HEK293 (cell line): ENCODE measurements at regions not wholly inside any gene's neighbourhood (a gene's known extent, or its start where the extent isn't known, plus 50 kb on each side); places are given as distances from the start of the nearest gene placed in this dataset.

Source experiments
- CTCF ChIA-PET: fragments of 350-600 bp; formaldehyde crosslinking; extraction: SDS; loops from one replicate; lab custom pipeline; 2021; ENCODE audit warnings: antibody characterized with exemption; lab: Yijun Ruan, JAX
- POLR2A ChIA-PET: fragments of 300-600 bp; formaldehyde crosslinking; extraction: SDS; loops from one replicate; lab custom pipeline; 2020; ENCODE audit warnings: antibody characterized with exemption, inconsistent platforms; lab: Yijun Ruan, JAX
- H3K27ac ChIP-seq: fragments of 200-500 bp; sonication (Bioruptor generic); 2 replicates; pipeline ENCODE4 v1.5.1; 2014; ENCODE audit warnings: low read depth, low read length, control low read depth, inconsistent platforms; ENCODE audit errors: extremely low read depth
- H3K36me3 ChIP-seq, 2 experiments: fragments of 200-500 bp in 1 of 2; sonication (Bioruptor generic) in 1 of 2; 1 replicate in 1 of 2; 2 replicates in 1 of 2; pipeline ENCODE4 v1.5.1; 2014 to 2017; ENCODE audit warnings: inconsistent platforms in 2 of 2, low read length in 2 of 2; ENCODE audit not compliant: control insufficient read depth in 2 of 2, insufficient read depth in 1 of 2
- H3K4me1 ChIP-seq: fragments of 200-500 bp; sonication (Bioruptor generic); 2 replicates; pipeline ENCODE4 v1.5.1; 2014; ENCODE audit warnings: mild to moderate bottlenecking, low read length, inconsistent platforms; ENCODE audit not compliant: control insufficient read depth, insufficient read depth
- H3K4me3 ChIP-seq: 2 replicates; pipeline ENCODE4 v1.5.1; 2011; ENCODE audit warnings: low read depth, mild to moderate bottlenecking, control low read depth, low read length, moderate library complexity
- H3K9me3 ChIP-seq: fragments of 200-500 bp; sonication (Bioruptor generic); 2 replicates; pipeline ENCODE4 v1.5.1; 2014; ENCODE audit warnings: low read depth, low read length, inconsistent platforms; ENCODE audit not compliant: control insufficient read depth, insufficient read depth
- GFI1B ChIP-seq: fragments of 450-650 bp; formaldehyde crosslinking; IDR thresholded peaks from 2 replicates; pipeline ENCODE4 v1.5.1; 2016; ENCODE audit warnings: missing biosample characterization, missing genetic modification characterization
- IKZF3 ChIP-seq: fragments of 450-650 bp; IDR thresholded peaks from 2 replicates; pipeline ENCODE4 v1.5.0; 2018; ENCODE audit warnings: missing biosample characterization, mild to moderate bottlenecking, missing genetic modification characterization, moderate library complexity
- KLF10 ChIP-seq: fragments of 450-650 bp; IDR thresholded peaks from 2 replicates; pipeline ENCODE4 v1.5.1; 2018; ENCODE audit warnings: missing biosample characterization, mild to moderate bottlenecking, missing genetic modification characterization
- KLF9 ChIP-seq: fragments of 450-650 bp; formaldehyde crosslinking; IDR thresholded peaks from 2 replicates; pipeline ENCODE4 v1.5.1; 2016; ENCODE audit warnings: missing biosample characterization, missing genetic modification characterization, low read depth
- SALL2 ChIP-seq: fragments of 450-650 bp; formaldehyde crosslinking; IDR thresholded peaks from 2 replicates; pipeline ENCODE4 v1.5.0; 2017; ENCODE audit warnings: missing biosample characterization, mild to moderate bottlenecking, missing genetic modification characterization, borderline replicate concordance
- ZNF16 ChIP-seq: fragments of 450-650 bp; formaldehyde crosslinking; IDR thresholded peaks from 2 replicates; pipeline ENCODE4 v1.5.1; 2016; ENCODE audit warnings: low read depth, missing biosample characterization, missing genetic modification characterization
- ZNF214 ChIP-seq: fragments of 450-650 bp; formaldehyde crosslinking; IDR thresholded peaks from 2 replicates; pipeline ENCODE4 v1.5.1; 2017; ENCODE audit warnings: missing biosample characterization, mild to moderate bottlenecking, missing genetic modification characterization, borderline replicate concordance
- ZNF302 ChIP-seq: fragments of 450-650 bp; formaldehyde crosslinking; IDR thresholded peaks from 2 replicates; pipeline ENCODE4 v1.5.1; 2016; ENCODE audit warnings: missing biosample characterization, missing genetic modification characterization, low read depth
- ZNF501 ChIP-seq: fragments of 450-650 bp; formaldehyde crosslinking; IDR thresholded peaks from 2 replicates; pipeline ENCODE4 v1.5.1; 2016; ENCODE audit warnings: missing biosample characterization, missing genetic modification characterization
- ZNF514 ChIP-seq: fragments of 450-650 bp; formaldehyde crosslinking; IDR thresholded peaks from 2 replicates; pipeline ENCODE4 v1.5.1; 2016; ENCODE audit warnings: missing biosample characterization, missing genetic modification characterization
- TF ChIP-seq, protein P1 (sequence below): fragments of 450-650 bp; formaldehyde crosslinking; IDR thresholded peaks from 2 replicates; pipeline ENCODE4 v1.5.1; 2016; ENCODE audit warnings: missing biosample characterization, missing genetic modification characterization
- TF ChIP-seq, protein P2 (sequence below): fragments of 450-650 bp; formaldehyde crosslinking; IDR thresholded peaks from 2 replicates; pipeline ENCODE4 v1.5.1; 2016; ENCODE audit warnings: missing biosample characterization, missing genetic modification characterization
- TF ChIP-seq, protein P3 (sequence below): fragments of 450-650 bp; formaldehyde crosslinking; IDR thresholded peaks from 2 replicates; pipeline ENCODE4 v1.5.1; 2016; ENCODE audit warnings: missing biosample characterization, missing genetic modification characterization
- TF ChIP-seq, protein P4 (sequence below): fragments of 450-650 bp; formaldehyde crosslinking; conservative IDR thresholded peaks from 2 replicates; pipeline ENCODE4 v1.5.1; 2016; ENCODE audit warnings: low read depth, missing biosample characterization, missing genetic modification characterization
- TF ChIP-seq, protein P5 (sequence below): fragments of 450-650 bp; formaldehyde crosslinking; IDR thresholded peaks from 2 replicates; pipeline ENCODE4 v1.5.1; 2017; ENCODE audit warnings: missing biosample characterization, missing genetic modification characterization
- TF ChIP-seq, protein P6 (sequence below): fragments of 450-650 bp; formaldehyde crosslinking; IDR thresholded peaks from 2 replicates; pipeline ENCODE4 v1.5.1; 2016; ENCODE audit warnings: missing biosample characterization, missing genetic modification characterization, borderline replicate concordance
- TF ChIP-seq, protein P7 (sequence below): fragments of 450-650 bp; formaldehyde crosslinking; IDR thresholded peaks from 2 replicates; pipeline ENCODE4 v1.5.1; 2017; ENCODE audit warnings: missing biosample characterization, mild to moderate bottlenecking, missing genetic modification characterization, moderate library complexity

DNA sequence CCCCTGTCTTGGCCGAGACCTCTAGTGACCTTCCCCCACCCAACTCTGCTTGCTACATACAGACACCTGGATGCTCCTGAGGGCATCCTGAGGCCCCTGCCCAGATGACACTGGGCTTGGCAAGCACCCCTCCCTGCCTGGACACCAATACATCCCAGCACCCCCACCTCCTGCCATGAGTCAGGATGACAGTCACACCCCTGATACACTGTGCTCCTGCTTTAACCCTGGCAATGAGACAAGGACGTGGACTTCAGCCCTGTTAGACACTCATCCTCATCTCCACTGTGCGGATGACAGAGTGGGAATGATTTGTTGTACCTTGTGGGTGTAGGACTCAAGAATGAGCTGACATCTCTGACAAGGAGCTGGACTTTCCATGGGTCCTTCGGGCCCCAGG lies 186.3 kb upstream of the ADCY1 start:
- no peaks in the 10 kb centered on the region for H3K36me3 ChIP-seq
- no peaks in the 10 kb centered on the region for H3K4me1 ChIP-seq
- CTCF ChIA-PET: no interaction called here
- H3K27ac ChIP-seq: no peak overlapping the region
- TF ChIP-seq KLF9 (tag by site-specific recombination): no peak
- TF ChIP-seq, protein P1, sequence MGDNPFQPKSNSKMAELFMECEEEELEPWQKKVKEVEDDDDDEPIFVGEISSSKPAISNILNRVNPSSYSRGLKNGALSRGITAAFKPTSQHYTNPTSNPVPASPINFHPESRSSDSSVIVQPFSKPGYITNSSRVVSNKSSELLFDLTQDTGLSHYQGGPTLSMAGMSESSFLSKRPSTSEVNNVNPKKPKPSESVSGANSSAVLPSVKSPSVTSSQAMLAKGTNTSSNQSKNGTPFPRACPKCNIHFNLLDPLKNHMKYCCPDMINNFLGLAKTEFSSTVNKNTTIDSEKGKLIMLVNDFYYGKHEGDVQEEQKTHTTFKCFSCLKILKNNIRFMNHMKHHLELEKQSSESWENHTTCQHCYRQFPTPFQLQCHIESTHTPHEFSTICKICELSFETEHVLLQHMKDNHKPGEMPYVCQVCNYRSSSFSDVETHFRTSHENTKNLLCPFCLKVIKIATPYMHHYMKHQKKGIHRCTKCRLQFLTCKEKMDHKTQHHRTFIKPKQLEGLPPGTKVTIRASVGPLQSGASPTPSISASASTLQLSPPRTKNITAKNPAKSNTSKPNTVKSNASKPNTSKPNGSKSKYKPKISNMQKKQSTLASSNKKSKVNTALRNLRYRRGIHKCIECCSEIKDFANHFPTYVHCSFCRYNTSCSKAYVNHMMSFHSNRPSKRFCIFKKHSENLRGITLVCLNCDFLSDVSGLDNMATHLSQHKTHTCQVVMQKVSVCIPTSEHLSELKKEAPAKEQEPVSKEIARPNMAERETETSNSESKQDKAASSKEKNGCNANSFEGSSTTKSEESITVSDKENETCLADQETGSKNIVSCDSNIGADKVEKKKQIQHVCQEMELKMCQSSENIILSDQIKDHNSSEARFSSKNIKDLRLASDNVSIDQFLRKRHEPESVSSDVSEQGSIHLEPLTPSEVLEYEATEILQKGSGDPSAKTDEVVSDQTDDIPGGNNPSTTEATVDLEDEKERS (tag by site-specific recombination): no peak
- TF ChIP-seq, protein P2, sequence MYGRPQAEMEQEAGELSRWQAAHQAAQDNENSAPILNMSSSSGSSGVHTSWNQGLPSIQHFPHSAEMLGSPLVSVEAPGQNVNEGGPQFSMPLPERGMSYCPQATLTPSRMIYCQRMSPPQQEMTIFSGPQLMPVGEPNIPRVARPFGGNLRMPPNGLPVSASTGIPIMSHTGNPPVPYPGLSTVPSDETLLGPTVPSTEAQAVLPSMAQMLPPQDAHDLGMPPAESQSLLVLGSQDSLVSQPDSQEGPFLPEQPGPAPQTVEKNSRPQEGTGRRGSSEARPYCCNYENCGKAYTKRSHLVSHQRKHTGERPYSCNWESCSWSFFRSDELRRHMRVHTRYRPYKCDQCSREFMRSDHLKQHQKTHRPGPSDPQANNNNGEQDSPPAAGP: no peak
- TF ChIP-seq, protein P3, sequence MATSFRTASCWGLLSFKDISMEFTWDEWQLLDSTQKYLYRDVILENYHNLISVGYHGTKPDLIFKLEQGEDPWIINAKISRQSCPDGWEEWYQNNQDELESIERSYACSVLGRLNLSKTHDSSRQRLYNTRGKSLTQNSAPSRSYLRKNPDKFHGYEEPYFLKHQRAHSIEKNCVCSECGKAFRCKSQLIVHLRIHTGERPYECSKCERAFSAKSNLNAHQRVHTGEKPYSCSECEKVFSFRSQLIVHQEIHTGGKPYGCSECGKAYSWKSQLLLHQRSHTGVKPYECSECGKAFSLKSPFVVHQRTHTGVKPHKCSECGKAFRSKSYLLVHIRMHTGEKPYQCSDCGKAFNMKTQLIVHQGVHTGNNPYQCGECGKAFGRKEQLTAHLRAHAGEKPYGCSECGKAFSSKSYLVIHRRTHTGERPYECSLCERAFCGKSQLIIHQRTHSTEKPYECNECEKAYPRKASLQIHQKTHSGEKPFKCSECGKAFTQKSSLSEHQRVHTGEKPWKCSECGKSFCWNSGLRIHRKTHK (tag by site-specific recombination): no peak
- TF ChIP-seq IKZF3: no peak
- TF ChIP-seq, protein P4, sequence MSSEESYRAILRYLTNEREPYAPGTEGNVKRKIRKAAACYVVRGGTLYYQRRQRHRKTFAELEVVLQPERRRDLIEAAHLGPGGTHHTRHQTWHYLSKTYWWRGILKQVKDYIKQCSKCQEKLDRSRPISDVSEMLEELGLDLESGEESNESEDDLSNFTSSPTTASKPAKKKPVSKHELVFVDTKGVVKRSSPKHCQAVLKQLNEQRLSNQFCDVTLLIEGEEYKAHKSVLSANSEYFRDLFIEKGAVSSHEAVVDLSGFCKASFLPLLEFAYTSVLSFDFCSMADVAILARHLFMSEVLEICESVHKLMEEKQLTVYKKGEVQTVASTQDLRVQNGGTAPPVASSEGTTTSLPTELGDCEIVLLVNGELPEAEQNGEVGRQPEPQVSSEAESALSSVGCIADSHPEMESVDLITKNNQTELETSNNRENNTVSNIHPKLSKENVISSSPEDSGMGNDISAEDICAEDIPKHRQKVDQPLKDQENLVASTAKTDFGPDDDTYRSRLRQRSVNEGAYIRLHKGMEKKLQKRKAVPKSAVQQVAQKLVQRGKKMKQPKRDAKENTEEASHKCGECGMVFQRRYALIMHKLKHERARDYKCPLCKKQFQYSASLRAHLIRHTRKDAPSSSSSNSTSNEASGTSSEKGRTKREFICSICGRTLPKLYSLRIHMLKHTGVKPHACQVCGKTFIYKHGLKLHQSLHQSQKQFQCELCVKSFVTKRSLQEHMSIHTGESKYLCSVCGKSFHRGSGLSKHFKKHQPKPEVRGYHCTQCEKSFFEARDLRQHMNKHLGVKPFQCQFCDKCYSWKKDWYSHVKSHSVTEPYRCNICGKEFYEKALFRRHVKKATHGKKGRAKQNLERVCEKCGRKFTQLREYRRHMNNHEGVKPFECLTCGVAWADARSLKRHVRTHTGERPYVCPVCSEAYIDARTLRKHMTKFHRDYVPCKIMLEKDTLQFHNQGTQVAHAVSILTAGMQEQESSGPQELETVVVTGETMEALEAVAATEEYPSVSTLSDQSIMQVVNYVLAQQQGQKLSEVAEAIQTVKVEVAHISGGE (tag by site-specific recombination): no peak
- no peak for TF ChIP-seq ZNF514 (tag by site-specific recombination)
- TF ChIP-seq KLF10 (tag by site-specific recombination): no peak
- TF ChIP-seq, all 188 proteins: peak for 0
- Histone ChIP-seq H3K4me3 (no peak overlapping the region), H3K9me3 (no peaks in the 10 kb centered on the region)
- POLR2A ChIA-PET: no interaction called here

DNA sequence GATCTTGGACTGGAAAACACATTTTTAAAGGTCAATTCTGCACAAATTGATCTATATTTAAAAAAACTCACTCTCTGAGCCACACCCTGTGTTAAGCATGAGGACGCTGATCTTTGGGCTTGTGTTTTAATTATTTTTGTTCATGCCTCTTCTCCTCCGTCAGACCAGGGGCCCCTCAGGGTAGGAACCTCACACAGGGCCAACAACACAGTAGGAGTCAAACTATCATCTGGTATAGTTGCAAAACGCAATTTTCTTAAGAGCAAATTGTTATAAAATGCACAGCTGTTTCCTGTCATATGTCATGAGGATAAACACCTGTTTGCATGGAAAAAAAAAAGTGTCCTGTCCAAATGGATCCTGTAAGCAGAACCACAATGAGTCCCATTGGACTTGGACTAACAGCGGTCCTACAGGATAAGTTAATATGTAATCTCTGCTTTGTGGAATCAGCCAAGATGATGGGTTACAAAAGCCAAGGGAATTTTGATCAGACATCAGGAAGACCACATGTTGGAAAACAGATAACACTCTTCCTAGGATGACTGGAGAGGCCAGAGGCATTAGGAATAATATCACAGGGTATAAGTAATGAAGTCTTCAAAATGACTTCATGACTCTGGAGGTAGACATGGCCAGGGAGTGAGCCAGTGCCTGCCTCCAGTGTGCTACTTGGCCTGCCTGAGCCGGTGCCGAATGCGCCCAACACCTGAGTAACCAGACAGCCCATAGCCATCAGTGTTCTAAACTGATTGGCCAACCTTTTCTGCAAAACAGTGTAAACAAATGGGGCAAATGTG lies 184.9 kb upstream of the ADCY1 start:
- H3K27ac ChIP-seq: no peak overlapping the region
- POLR2A ChIA-PET: no interaction called here
- CTCF ChIA-PET: interaction anchor here (0.7 kb wide), 1 partner anchor 129 kb away, joined by 3 read pairs; no protein-coding TSS in a partner anchor
- H3K4me1 ChIP-seq: no peaks in the 10 kb centered on the region
- H3K36me3 ChIP-seq: no peaks in the 10 kb centered on the region
- no peak overlapping the region for H3K4me3 ChIP-seq
- H3K9me3 ChIP-seq: no peaks in the 10 kb centered on the region
- TF ChIP-seq ZNF16 (tag by site-specific recombination) (no peak), ZNF501 (tag by site-specific recombination) (no peak), SALL2 (tag by site-specific recombination) (no peak), ZNF302 (tag by site-specific recombination) (no peak), ZNF214 (no peak), GFI1B (tag by site-specific recombination) (no peak)
- TF ChIP-seq, protein P5, sequence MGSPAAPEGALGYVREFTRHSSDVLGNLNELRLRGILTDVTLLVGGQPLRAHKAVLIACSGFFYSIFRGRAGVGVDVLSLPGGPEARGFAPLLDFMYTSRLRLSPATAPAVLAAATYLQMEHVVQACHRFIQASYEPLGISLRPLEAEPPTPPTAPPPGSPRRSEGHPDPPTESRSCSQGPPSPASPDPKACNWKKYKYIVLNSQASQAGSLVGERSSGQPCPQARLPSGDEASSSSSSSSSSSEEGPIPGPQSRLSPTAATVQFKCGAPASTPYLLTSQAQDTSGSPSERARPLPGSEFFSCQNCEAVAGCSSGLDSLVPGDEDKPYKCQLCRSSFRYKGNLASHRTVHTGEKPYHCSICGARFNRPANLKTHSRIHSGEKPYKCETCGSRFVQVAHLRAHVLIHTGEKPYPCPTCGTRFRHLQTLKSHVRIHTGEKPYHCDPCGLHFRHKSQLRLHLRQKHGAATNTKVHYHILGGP (tag by site-specific recombination): no peak
- TF ChIP-seq, protein P6, sequence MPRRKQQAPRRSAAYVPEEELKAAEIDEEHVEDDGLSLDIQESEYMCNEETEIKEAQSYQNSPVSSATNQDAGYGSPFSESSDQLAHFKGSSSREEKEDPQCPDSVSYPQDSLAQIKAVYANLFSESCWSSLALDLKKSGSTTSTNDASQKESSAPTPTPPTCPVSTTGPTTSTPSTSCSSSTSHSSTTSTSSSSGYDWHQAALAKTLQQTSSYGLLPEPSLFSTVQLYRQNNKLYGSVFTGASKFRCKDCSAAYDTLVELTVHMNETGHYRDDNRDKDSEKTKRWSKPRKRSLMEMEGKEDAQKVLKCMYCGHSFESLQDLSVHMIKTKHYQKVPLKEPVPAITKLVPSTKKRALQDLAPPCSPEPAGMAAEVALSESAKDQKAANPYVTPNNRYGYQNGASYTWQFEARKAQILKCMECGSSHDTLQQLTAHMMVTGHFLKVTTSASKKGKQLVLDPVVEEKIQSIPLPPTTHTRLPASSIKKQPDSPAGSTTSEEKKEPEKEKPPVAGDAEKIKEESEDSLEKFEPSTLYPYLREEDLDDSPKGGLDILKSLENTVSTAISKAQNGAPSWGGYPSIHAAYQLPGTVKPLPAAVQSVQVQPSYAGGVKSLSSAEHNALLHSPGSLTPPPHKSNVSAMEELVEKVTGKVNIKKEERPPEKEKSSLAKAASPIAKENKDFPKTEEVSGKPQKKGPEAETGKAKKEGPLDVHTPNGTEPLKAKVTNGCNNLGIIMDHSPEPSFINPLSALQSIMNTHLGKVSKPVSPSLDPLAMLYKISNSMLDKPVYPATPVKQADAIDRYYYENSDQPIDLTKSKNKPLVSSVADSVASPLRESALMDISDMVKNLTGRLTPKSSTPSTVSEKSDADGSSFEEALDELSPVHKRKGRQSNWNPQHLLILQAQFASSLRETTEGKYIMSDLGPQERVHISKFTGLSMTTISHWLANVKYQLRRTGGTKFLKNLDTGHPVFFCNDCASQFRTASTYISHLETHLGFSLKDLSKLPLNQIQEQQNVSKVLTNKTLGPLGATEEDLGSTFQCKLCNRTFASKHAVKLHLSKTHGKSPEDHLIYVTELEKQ (tag by site-specific recombination): no peak
- TF ChIP-seq, protein P7, sequence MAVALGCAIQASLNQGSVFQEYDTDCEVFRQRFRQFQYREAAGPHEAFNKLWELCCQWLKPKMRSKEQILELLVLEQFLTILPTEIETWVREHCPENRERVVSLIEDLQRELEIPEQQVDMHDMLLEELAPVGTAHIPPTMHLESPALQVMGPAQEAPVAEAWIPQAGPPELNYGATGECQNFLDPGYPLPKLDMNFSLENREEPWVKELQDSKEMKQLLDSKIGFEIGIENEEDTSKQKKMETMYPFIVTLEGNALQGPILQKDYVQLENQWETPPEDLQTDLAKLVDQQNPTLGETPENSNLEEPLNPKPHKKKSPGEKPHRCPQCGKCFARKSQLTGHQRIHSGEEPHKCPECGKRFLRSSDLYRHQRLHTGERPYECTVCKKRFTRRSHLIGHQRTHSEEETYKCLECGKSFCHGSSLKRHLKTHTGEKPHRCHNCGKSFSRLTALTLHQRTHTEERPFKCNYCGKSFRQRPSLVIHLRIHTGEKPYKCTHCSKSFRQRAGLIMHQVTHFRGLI (tag by site-specific recombination): no peak
